Breast epithelium (tissue), 3 donors: ENCODE measurements at regions not wholly inside any gene's neighbourhood (a gene's known extent, or its start where the extent isn't known, plus 50 kb on each side); places are given as distances from the start of the nearest gene placed in this dataset.

Experiments used
- CTCF ChIP-seq, 3 donors: fragments of 450-650 bp; IDR thresholded peaks; one replicate each; pipeline ENCODE4 v1.5.1; 2016 to 2017; ENCODE audit warnings: antibody characterized with exemption in 3 of 3, mild to moderate bottlenecking in 3 of 3, moderate library complexity in 3 of 3
- POLR2A ChIP-seq: fragments of 450-650 bp; IDR thresholded peaks from one replicate; pipeline ENCODE4 v1.6.1; 2016; ENCODE audit warnings: antibody characterized with exemption, mild to moderate bottlenecking, moderate library complexity

DNA sequence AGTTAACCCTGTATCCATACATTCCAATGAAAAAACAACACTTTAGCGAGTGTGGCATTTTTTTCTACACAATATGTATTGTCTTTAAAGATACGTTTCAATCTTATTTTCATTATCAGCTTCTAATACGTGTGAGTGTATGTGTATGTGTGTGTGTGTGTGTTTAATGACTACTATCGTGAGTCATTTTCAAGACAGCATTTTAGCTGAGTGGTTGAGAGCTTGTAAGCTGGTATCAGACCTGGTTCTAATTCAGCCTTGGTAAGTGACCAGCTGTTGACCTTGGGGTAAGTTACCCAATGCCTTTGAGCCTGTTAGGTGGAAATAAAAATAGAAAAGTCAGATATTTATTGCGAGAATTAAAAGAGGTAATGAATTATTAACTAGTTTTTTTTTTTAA is 320.0 kb upstream of the NT5E start:
- no peak for TF ChIP-seq POLR2A
- TF ChIP-seq CTCF (IDR thresholded peaks at IDR 0.05): no peak
